Stimulated activated CD4-positive, alpha-beta T cell treated with anti-CD3 and anti-CD28 coated beads, Interleukin-2, amount 100 ng/mL, for 4 hours (primary cell): ENCODE measurements at regions not wholly inside any gene's neighbourhood (a gene's known extent, or its start where the extent isn't known, plus 50 kb on each side); places are given as distances from the start of the nearest gene placed in this dataset.

Source experiments
- DNase-seq: peaks from one replicate; pipeline ENCODE4 v3.0.0-alpha.2; 2020; ENCODE audit warnings: low read depth

GRCh38 chr14:95442016-95442632 is 74.3 kb downstream of the SYNE3 start:
- DNase-seq, result no peak

DNA sequence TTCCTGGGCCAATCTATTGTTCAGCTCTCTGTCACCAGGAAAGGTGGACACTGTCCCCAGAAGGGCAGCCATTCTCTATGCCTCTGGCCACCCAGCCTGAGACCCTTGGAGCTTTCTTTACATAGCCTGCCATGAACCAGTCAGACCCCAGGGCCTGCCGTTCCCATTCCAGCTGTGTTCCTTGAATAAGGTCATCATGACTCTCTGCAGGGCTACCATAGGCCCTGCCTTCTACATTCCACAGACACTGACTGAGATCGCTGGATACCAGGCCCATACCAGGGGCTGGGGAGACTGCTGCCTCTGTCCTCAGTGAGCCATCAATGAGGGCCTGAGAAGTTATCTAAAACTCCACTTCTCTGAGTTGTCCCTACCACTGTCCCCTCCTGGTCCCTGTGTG is 75.5 kb downstream of the SYNE3 start:
- DNase-seq, result no peak

GRCh38 chr14:95440496-95440895 is 76.0 kb downstream of the SYNE3 start:
- no peak for DNase-seq

GRCh38 chr14:95439881-95440280 is 76.6 kb downstream of the SYNE3 start:
- no peak for DNase-seq

DNA sequence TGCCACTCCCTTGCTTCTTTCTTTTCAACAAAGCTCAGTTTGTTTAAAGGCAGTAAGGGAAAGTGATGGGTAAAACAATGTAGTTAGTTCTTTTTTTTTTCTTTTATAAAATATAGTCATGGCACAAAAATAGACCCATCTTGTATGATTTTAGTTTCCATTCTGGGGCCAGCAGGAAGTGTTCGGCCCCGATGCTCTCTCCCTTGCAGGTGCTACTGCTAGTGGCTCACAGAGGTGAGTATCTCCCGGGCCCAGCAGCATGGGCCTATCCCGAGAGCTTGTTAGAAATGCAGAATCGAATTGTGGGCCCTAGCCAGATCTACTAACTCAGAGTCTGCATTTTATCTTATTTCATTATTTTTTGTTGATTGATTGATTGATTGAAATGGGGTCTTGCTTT is 78.7 kb downstream of the SYNE3 start:
- no peak for DNase-seq

DNA sequence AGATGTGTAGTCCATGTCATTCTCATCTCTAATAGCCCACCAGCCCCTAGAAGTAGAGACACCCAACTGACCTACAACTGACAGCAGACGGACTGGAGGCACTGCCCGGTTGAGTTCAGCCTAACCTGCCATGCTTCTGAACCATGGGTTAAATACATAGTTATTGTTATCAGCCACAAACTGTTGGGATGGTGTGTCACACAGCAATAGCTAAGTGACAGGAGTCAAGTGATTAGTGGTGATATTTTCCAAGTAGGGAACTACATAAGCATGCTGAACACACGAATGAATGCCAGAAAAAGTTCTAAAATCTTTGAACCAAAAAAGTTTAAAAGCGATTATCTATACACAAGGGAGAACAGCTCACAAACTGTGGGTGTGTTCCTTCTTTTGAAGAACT is 80.1 kb downstream of the SYNE3 start:
- no peak for DNase-seq

DNA sequence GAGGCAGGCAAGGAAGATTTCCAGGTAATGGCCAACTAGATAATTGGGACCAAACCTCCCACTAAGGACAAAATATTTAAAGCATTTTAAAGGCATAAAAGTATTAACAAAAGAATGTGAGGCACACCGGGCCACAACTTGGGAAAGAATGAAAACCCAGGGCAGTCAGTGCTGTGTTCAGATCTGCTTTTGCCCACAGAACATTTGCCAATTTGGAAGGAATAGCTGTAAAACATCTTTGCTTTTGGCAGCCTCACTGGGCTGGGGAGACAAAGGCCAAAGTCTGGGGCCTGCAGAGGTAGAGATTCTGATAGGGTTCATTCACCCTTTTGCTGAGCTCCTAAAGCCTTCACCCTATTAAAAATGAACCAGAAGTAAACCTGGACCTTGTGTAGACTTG is 82.3 kb downstream of the SYNE3 start:
- no peak for DNase-seq

DNA sequence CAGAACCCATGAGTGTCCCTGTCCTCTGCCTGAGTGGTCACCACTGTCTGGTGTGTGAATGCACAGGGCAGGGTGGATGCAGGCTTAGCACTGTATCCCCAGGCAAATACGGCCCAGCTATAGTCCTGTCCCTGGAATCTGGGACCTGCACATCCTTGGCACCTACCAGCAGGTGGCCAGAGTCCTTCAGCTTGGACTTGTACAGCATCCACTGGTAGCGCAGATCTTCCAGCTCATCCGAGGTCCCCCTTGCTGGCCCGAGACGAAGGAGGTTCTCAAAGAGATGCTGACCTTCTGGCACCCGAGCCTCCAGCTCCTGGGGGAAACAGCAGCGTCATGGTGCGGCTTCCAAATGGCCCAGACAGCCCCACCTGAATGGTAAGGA is 83.4 kb downstream of the SYNE3 start:
- no peak for DNase-seq

- no peak for DNase-seq
These were observed 84.0 kb downstream of the SYNE3 start for GRCh38 chr14:95432144-95433093.

- no peak for DNase-seq
These were observed 85.0 kb downstream of the SYNE3 start for GRCh38 chr14:95431199-95432143.

DNA sequence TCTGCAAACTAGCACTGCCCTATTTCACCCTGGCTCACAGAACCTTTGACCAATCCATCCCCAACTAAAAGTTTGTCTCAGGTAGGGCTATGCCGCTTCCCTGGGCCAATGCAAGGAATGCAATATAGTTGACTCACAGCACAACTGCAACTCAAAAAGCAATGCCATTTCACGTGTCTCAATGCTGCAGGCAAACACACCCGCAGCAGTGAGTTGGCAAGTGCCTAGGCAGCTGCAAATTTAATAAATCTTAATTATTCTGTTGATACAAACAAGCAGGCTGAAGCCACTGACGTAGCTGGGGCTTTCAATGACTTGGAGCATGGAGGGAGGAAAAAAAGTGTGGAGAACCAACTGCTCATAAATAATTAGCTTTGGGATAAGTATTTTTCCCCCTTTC is 87.9 kb downstream of the SYNE3 start:
- no peak for DNase-seq

- no peak for DNase-seq
These were observed 90.4 kb downstream of the SYNE3 start for GRCh38 chr14:95426116-95426475.

DNA sequence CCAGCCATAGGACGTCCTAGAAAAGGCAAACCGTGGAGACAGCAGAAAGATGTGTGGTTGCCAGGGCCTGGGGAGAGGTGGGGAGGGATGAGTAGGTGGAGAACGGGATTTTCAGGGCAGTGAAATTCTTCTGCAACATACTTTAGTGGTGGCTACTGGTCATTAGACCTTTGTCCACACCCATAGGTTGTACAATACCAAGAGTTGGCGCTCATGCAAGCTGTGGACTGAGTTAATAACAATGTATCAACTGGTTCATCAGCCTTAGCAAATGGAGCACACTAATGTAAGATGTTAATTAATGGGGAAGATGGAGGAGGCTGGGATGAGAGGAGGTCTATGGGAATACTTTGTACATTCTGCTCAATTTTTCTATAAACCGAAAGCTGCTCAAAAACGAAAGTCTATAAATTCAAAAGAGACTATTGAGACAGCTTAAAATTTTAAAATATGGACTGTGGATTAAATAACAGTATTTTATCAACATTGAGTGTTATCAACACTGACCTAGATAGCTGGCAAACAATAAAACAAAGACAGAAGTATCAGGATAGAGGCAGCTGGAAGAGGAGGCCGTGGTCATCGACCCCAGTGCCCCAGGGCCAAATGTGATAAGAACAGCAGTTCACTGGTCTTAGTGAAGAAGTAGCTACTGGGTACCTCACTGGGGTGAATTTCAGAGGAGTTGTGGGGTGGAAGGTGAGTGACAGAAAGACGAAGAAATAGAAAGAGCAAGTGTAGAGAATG is 90.9 kb downstream of the SYNE3 start:
- no peak for DNase-seq

GRCh38 chr14:95424529-95424928 is 91.9 kb downstream of the SYNE3 start:
- DNase-seq, result no peak

- no peak for DNase-seq
These were observed 94.7 kb downstream of the SYNE3 start for GRCh38 chr14:95421741-95422140.

DNA sequence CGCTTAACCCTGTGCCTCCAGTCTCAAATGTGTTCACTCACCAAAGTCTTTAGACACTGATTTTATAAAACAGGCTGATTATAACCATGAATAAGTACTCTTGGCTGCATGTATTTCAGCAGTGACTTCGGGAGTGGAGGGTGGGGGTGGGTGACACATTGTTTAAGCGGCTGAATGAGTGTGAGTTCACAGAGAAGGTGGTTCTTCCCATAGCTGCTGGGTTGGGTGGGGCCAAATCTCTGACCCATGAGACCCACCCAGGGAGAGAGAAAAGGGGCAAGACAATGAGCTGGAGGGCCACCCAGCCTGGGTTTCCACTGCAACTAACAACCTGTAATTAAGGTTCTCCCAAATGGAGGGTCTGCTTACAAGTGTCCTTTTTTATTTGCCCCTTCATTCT is 96.4 kb downstream of the SYNE3 start:
- no peak for DNase-seq

GRCh38 chr14:95419569-95419968 is 96.9 kb downstream of the SYNE3 start:
- no peak for DNase-seq

DNA sequence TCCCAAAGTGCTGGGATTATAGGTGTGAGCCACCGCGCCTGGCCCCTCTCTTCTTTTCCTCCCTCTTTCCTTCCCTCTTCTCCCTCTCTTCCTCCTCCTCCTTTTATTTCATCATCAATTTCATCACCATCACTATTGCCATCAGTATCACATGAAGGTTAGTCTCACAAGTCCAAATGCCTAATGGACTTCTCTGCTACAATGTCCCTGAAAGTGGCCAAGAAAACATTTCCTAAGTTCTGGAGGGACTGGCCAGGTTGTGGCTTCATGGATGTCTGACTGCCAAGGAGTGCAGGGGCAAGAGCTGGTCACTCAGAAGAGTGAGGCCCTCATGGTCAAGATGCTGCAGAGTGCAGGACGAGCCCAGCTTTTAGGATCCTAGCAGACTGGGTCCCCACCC is 97.6 kb downstream of the SYNE3 start:
- DNase-seq, result no peak

DNA sequence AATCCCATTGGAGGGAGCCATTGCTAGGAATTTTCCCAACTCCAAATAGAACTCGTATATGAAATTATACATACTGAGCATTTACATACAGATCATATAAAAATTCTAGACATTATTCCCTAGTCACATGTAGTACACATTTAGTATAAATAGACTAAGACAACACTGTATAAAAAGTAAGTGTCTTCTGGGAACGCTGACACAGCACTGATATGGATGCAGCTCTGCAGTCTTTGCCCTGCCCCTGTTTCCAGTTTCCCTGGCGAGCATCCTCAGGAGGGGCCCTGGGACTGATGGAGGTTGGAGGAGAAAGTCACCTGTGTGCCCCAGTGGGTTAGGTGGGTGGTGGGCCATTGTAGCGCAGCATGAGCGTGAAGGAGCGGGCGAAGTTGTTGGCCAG is 97.8 kb upstream of the CLMN start:
- DNase-seq, result no peak

- DNase-seq, result no peak
These were observed 96.3 kb upstream of the CLMN start for GRCh38 chr14:95415993-95416392.

- DNase-seq, result no peak
These were observed 93.8 kb upstream of the CLMN start for GRCh38 chr14:95413289-95414215.
